SK-N-SH (cell line): ENCODE measurements at regions not wholly inside any gene's neighbourhood (a gene's known extent, or its start where the extent isn't known, plus 50 kb on each side); places are given as distances from the start of the nearest gene placed in this dataset.
"Not testable (repeated sequence)": the region's sequence is repeated elsewhere in the genome, so short reads cannot be mapped to it uniquely, and the experiment has no call there.

Experiments
- CTCF ChIP-seq: fragments of 200-600 bp; sonication (generic); IDR thresholded peaks from 2 replicates; pipeline ENCODE4 v1.6.1; 2017; ENCODE audit warnings: antibody characterized with exemption, mild to moderate bottlenecking, moderate library complexity
- EP300 ChIP-seq, 2 experiments: IDR thresholded peaks; 2 replicates each; pipeline versions ENCODE4 v1.4.0 to v1.6.1; 2012; ENCODE audit warnings: borderline replicate concordance in 1 of 2, low read depth in 1 of 2, low read length in 1 of 2
- EZH2phosphoT487 ChIP-seq: fragments of 200-600 bp; sonication (generic); IDR thresholded peaks from 2 replicates; pipeline ENCODE4 v1.6.1; 2017; ENCODE audit warnings: low read depth, mixed run types, mild to moderate bottlenecking, antibody characterized with exemption, moderate library complexity, borderline replicate concordance
- IRF3 ChIP-seq: fragments of 150-350 bp; IDR thresholded peaks from 2 replicates; pipeline ENCODE4 v1.6.1; 2016; ENCODE audit warnings: mild to moderate bottlenecking, low read depth, low read length
- MAX ChIP-seq: IDR thresholded peaks from 2 replicates; pipeline ENCODE4 v1.4.0; 2012; ENCODE audit warnings: low read depth
- MXI1 ChIP-seq: IDR thresholded peaks from 2 replicates; pipeline ENCODE4 v1.6.1; 2012; ENCODE audit warnings: mild to moderate bottlenecking, low read depth, low read length, improper control_type of control experiment
- NFIC ChIP-seq: IDR thresholded peaks from 2 replicates; pipeline ENCODE4 v1.4.0; 2012; ENCODE audit warnings: borderline replicate concordance
- RAD21 ChIP-seq: IDR thresholded peaks from 2 replicates; pipeline ENCODE4 v1.6.1; 2012; ENCODE audit warnings: mild to moderate bottlenecking, low read length
- SIN3A ChIP-seq: IDR thresholded peaks from 2 replicates; pipeline ENCODE4 v1.6.1; 2012; ENCODE audit warnings: low read depth, mild to moderate bottlenecking, low read length, moderate library complexity, borderline replicate concordance
- USF1 ChIP-seq: IDR thresholded peaks from 2 replicates; pipeline ENCODE4 v1.4.0; 2012; ENCODE audit warnings: low read depth, borderline replicate concordance
- USF2 ChIP-seq: fragments of 150-350 bp; IDR thresholded peaks from 2 replicates; pipeline ENCODE4 v1.6.1; 2017; ENCODE audit warnings: antibody characterized with exemption, low read length, low read depth, borderline replicate concordance
- YY1 ChIP-seq: IDR thresholded peaks from 2 replicates; pipeline ENCODE4 v1.4.0; 2012; ENCODE audit warnings: low read depth, mild to moderate bottlenecking

- TF ChIP-seq CTCF; USF1; EP300 (IDR thresholded peaks at IDR 0.05; ENCODE audit: borderline replicate concordance in 1 of 2, low read depth in 1 of 2, low read length in 1 of 2); NFIC; EZH2phosphoT487; SIN3A; MXI1; IRF3; USF2; MAX; YY1; RAD21: not testable (repeated sequence)
Measured at GRCh38 chr1:243021365-243021764, 233.7 kb downstream of the CEP170 start.
